GM19397 (cell line): ENCODE measurements at regions not wholly inside any gene's neighbourhood (a gene's known extent, or its start where the extent isn't known, plus 50 kb on each side); places are given as distances from the start of the nearest gene placed in this dataset.
"Not testable (repeated sequence)": the region's sequence is repeated elsewhere in the genome, so short reads cannot be mapped to it uniquely, and the experiment has no call there.

Experiments used
- ATAC-seq: cut with Tn5 transposase; IDR thresholded peaks from one replicate; pipeline ENCODE4 v1.9.1; 2021; ENCODE audit warnings: mild to moderate bottlenecking, moderate library complexity; ENCODE audit not compliant: unreplicated experiment

- no peak for ATAC-seq
Observed at GRCh38 chr1:106292130-106292529, 764.3 kb upstream of the PRMT6 start.

DNA sequence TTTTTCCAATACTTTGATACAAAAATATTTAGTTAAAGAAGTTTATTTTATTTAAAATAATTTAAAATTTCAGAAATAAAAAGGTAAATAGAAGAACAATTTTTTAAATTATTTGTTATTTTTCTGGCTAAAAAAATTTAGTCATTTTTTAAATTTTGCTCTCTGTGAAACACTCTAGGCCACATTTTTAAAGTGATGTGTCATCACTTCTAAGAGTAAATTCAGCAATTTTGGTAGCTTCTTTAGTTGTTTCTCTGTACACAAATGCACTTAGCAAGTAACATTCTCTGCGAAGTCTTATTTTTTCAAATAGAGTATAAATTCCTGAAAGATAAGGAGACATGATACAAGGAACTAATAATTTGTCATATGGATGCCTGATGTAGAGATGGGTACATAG lies 760.0 kb upstream of the PRMT6 start:
- ATAC-seq = no peak

- ATAC-seq = no peak
Observed at GRCh38 chr1:106304106-106304505, 752.4 kb upstream of the PRMT6 start.

- ATAC-seq = no peak
Observed at GRCh38 chr1:106319612-106320011, 736.9 kb upstream of the PRMT6 start.

GRCh38 chr1:106325600-106325999 lies 730.9 kb upstream of the PRMT6 start:
- ATAC-seq = no peak

GRCh38 chr1:106344494-106344893 lies 712.0 kb upstream of the PRMT6 start:
- no peak for ATAC-seq

GRCh38 chr1:106360252-106360651 lies 696.2 kb upstream of the PRMT6 start:
- ATAC-seq = no peak

DNA sequence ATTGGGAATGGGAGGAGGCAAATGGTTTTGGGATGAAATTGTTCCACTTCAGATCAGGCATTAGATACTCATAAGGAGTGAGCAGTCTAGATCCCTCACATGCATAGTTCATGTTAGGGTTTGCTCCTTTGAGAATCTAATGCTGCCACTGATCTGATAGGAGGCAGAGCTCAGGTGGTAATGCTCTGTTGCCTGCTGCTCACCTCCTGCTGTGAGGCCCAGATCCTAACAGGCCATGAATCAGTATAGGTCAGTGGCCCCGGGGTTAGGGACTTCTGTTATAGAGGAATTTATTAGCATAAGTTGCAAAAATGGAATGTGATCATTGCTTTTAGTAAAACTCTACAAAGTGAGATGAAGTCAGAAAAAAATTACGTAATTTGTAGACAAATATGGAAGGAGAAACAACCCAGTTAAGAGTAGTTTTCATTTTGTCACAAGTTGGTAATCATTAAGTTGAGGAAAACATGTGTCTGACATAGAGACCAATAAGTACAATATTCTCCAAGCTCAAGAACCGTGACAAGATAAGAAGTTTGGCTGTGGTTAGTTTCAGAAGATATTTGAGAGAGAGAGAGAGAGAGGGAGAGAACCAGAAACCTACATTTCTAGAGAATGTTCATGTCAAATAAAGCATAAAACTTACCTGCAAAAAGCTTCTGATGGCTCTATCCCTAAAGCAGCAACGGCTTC lies 689.7 kb upstream of the PRMT6 start:
- no peak for ATAC-seq

DNA sequence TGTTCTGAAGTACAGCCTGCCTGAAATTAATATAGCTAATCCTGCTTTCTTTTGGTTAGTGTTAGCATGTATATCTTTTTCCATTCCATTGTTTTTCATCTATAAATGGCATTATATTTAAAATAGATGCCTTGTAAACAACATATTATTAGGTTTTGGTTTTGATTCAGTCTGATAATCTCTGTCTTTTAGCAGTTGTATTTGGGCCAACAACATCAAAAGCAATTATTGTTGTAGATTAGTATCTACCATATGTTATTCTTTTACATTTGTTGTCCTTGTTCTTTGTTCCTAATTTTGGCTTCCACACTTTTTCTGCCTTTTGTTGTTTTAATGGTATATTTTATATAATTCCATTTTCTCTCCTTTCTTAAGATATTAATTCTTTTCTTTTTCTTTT lies 678.2 kb upstream of the PRMT6 start:
- ATAC-seq = no peak

GRCh38 chr1:106380772-106381171 lies 675.7 kb upstream of the PRMT6 start:
- ATAC-seq = no peak

- ATAC-seq = not testable (repeated sequence)
Observed at GRCh38 chr1:106389160-106389559, 667.3 kb upstream of the PRMT6 start.

DNA sequence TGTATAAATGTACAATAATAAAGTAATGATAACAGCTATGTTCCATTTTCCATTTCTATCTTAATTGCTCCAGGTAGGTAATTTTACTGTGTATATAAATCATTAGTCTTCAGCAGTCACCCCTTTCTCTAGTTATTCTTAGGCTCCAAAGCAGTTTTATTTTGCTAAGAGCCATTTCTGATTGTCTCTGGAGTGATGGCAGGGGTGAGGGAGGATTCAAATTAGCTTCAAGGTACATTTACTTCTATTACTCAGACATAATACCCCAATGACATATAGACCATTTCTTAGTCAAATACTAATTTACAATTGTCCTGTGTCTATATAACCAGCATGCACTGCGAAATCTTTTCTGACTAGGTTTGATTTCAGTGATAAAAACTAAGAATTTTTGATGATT lies 663.4 kb upstream of the PRMT6 start:
- ATAC-seq = no peak

DNA sequence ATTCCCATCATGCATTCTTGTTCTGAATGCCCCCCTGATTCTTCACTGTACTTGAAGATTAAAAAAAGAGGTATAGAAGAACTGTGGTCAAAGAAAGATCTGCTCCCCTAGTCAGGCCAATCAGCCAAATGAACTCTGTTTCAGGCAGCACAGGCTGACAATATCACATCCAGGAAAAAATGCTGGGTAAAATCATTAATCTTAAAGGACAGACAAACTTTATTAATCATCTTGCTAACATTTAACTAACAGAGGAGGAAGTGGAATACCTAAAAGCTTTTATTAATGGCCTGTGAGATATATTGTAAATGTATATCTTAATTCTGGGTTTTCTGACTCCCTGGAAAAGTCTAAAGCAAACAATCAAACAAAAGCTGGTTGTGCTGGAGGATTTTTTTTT lies 660.5 kb upstream of the PRMT6 start:
- no peak for ATAC-seq

DNA sequence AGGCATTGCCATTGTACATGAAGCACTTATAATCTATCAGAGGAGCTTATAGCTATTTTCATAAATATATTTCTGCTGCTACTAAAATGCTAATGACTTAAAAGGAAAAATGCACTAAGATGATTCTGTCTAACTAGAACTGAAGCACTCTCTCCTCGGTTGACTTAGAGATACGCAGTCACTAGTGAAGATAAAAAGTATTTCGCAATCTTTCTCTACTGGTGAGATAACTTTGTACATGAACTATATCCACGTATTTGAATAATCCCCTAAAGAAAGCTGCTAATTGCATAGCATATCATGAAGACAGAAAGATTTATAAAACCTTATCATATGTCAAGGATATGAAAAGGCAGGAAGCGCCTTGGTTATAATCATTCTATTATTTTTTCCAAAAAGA lies 658.1 kb upstream of the PRMT6 start:
- ATAC-seq = no peak

- no peak for ATAC-seq
Observed at GRCh38 chr1:106406114-106406513, 650.4 kb upstream of the PRMT6 start.

DNA sequence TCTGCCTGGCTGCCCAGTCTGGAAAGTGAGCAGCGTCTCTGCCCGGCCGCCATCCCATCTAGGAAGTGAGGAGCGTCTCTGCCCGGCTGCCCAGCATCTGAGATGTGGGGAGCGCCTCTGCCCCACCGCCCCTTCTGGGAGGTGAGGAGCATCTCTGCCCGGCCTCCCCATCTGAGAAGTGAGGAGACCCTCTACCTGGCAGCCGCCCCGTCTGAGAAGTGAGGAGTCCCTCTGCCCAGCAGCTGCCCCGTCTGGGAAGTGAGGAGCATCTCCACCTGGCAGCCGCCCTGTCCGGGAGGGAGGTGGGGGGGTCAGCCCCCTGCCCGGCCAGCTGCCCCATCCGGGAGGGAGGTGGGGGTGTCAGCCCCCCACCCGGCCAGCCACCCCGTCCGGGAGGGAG lies 644.2 kb upstream of the PRMT6 start:
- not testable (repeated sequence) for ATAC-seq

DNA sequence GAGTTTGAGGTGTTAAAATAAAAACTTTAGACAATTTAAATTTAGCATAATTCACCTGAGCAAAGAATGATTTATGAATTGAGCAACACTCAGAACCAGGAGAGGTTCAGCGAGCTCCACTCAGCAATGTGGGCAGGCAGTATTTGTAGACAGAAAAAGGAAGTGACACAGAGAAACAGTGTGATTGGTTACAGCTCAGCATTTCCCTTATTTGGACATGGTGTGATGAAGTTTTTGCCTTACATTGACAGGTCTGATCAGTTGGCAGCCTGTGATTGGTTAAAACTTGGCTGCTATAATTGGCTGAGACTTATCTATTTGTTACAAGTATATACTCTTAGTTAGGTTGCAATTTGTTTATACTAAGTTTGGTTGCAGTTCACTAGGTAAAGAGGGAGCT lies 621.2 kb upstream of the PRMT6 start:
- ATAC-seq = no peak

- no peak for ATAC-seq
Observed at GRCh38 chr1:106439475-106439874, 617.0 kb upstream of the PRMT6 start.

- ATAC-seq = no peak
Observed at GRCh38 chr1:106447466-106447865, 609.0 kb upstream of the PRMT6 start.

DNA sequence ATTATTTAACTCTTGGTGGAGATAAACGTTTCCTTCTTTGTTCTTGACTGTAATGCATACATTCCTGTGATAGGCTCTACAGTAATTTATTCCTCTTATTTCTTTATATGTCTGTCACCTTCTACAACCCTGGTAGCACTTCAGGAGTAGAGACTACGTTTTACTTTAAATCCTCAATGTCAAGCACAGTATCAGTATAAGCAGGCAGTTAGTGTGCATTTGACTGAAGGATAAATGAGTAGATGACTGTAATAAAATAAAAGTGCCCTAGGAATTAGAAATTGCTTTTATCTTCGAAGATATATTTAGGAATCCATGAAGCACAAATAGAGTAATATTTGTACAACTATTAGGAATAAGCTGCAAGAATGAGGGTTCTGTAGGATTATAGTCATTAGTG lies 599.6 kb upstream of the PRMT6 start:
- ATAC-seq = no peak

GRCh38 chr1:106457368-106457767 lies 599.1 kb upstream of the PRMT6 start:
- ATAC-seq = no peak

DNA sequence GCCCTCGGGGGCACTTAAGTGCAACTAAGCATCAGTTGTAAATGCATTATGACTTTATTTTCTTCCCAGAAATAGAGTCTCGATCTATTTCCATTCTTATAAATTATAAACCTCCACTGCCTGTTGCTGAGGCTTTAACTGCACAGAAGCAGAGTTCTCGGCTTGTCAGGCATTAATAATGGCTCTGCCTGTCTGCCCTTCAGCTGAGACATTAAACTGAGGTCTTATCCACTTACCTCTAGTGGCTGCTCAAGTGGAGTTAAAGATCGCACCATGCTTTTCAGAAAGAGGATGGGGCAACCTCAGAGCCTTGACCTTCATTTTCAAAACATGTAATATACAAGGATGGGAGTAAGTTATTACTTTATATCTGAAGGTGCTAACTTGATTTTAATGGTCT lies 597.6 kb upstream of the PRMT6 start:
- no peak for ATAC-seq

DNA sequence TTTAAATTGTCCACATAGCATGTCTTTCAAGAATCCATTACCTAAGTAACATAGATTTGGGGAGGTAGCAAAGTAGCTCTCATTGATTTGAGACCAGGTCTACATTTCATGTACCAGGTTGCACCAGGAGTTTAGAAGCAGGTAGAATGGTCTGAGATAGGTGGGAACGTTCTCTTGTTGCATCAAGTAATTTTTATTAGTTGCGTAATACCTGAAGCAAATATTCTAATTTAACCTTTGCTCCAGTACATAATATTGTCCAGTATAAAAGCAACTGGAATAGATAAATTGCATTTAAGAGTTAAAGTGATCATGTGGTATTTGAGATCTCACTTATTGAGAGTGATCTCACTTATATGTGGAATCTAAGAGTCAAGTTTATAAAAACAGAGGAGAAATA lies 597.1 kb upstream of the PRMT6 start:
- no peak for ATAC-seq
